Body of pancreas (tissue), 4 donors: ENCODE measurements at regions not wholly inside any gene's neighbourhood (a gene's known extent, or its start where the extent isn't known, plus 50 kb on each side); places are given as distances from the start of the nearest gene placed in this dataset.

Source experiments
- ATAC-seq: fragments of 150-250 bp; one replicate; pipeline ENCODE4 v1.9.1; 2016
- DNase-seq, 4 donors: peaks; one replicate each; pipeline ENCODE4 v3.0.0-alpha.2; 2019
- H3K27ac ChIP-seq, 4 donors: fragments of 200-600 bp; sonication (generic); 1 replicate in 3 of 4; 2 replicates in 1 of 4; pipeline versions ENCODE4 v1.5.1 to v1.6.1; 2016 to 2019; ENCODE audit warnings: mild to moderate bottlenecking in 1 of 4, mixed read lengths in 1 of 4, moderate library complexity in 1 of 4
- H3K27me3 ChIP-seq, 2 donors: fragments of 200-600 bp; sonication (generic); one replicate each; pipeline ENCODE4 v1.6.0; 2016; ENCODE audit warnings: mild to moderate bottlenecking in 1 of 2
- H3K36me3 ChIP-seq, 2 donors: fragments of 200-600 bp; sonication (generic); replicated peaks in 1 of 2; 2 replicates each; pipeline ENCODE4 v1.5.1; 2016; ENCODE audit warnings: low read depth in 2 of 2; ENCODE audit not compliant: insufficient read depth in 1 of 2
- H3K4me1 ChIP-seq: fragments of 200-600 bp; sonication (generic); one replicate; pipeline ENCODE4 v1.6.0; 2016
- H3K4me3 ChIP-seq, 2 donors: fragments of 200-600 bp; sonication (generic); 1 replicate in 1 of 2; 2 replicates in 1 of 2; pipeline ENCODE4 v1.5.1; 2016 to 2019
- H3K9me3 ChIP-seq, 3 donors: fragments of 200-600 bp; sonication (generic); 1 replicate in 2 of 3; 2 replicates in 1 of 3; pipeline ENCODE4 v1.5.1; 2016
- CTCF ChIP-seq, 7 experiments: fragments of 450-650 bp in 4 of 7; fragments of 200-600 bp in 3 of 7; sonication (generic) in 3 of 7; IDR thresholded peaks; one replicate each; pipeline ENCODE4 v1.5.1; 2016 to 2019; ENCODE audit warnings: antibody characterized with exemption in 7 of 7
- POLR2A ChIP-seq, 3 donors: fragments of 450-650 bp; IDR thresholded peaks; one replicate each; pipeline ENCODE4 v1.6.1; 2016; ENCODE audit warnings: antibody characterized with exemption in 3 of 3, mild to moderate bottlenecking in 2 of 3
- WGBS, 2 donors: methylation state at CpG; one replicate each; pipeline ENCODE4 v1.1.5; 2017; 5-methylcytosine and 5-hydroxymethylcytosine counted together
- intact Hi-C: fragments of 100-400 bp; cut with DNase I; formaldehyde crosslinking; loops from one replicate; pipeline ENCODE4 v1.15.1; 2023

- WGBS, 2 donors: 90 to 96% methylated on average over 4 of the region's 4 CpGs
- H3K27ac ChIP-seq: no peak overlapping the region
- TF ChIP-seq CTCF (IDR thresholded peaks at IDR 0.05) (no peak), POLR2A (IDR thresholded peaks at IDR 0.05) (no peak)
Observed at GRCh38 chr11:45027312-45027711, 76.6 kb upstream of the TP53I11 start.

GRCh38 chr11:45028911-45029682 lies 78.4 kb upstream of the TP53I11 start:
- ATAC-seq (no peak), DNase-seq (no peak)

More at GRCh38 chr11:45027312-45027711, 76.6 kb upstream of the TP53I11 start:
- ATAC-seq: no peak
- H3K27me3 ChIP-seq: no peaks in the 10 kb centered on the region
- no peaks in the 10 kb centered on the region for H3K4me1 ChIP-seq
- no peak for DNase-seq
- intact Hi-C loops: no loop called here
- no peak overlapping the region for H3K4me3 ChIP-seq
- no peaks in the 10 kb centered on the region for H3K9me3 ChIP-seq
- H3K36me3 ChIP-seq: no peaks in the 10 kb centered on the region

GRCh38 chr11:45030778-45031177 lies 80.1 kb upstream of the TP53I11 start:
- WGBS, 2 donors: 72 to 74% methylated on average over 6 of the region's 6 CpGs
- no peaks in the 10 kb centered on the region for H3K9me3 ChIP-seq
- TF ChIP-seq CTCF (IDR thresholded peaks at IDR 0.05) (no peak), POLR2A (IDR thresholded peaks at IDR 0.05) (no peak)
- no peaks in the 10 kb centered on the region for H3K27me3 ChIP-seq
- ATAC-seq (no peak), DNase-seq (no peak)
- H3K4me1 ChIP-seq: no peaks in the 10 kb centered on the region
- no peak overlapping the region for H3K4me3 ChIP-seq
- H3K27ac ChIP-seq: no peak overlapping the region
- intact Hi-C loops: no loop called here
- H3K36me3 ChIP-seq: no peaks in the 10 kb centered on the region

More at GRCh38 chr11:45028911-45029682, 78.4 kb upstream of the TP53I11 start:
- WGBS, 2 donors: 79 to 90% methylated on average over 13 of the region's 13 CpGs
- H3K4me3 ChIP-seq: no peak overlapping the region
- H3K36me3 ChIP-seq: no peaks in the 10 kb centered on the region
- TF ChIP-seq CTCF (IDR thresholded peaks at IDR 0.05) (no peak), POLR2A (IDR thresholded peaks at IDR 0.05) (no peak)
- H3K27me3 ChIP-seq: no peaks in the 10 kb centered on the region
- no peak overlapping the region for H3K27ac ChIP-seq
- no peaks in the 10 kb centered on the region for H3K4me1 ChIP-seq
- intact Hi-C loops: no loop called here
- no peaks in the 10 kb centered on the region for H3K9me3 ChIP-seq

GRCh38 chr11:45031912-45032519 lies 81.3 kb upstream of the TP53I11 start:
- H3K36me3 ChIP-seq: no peaks in the 10 kb centered on the region
- no peak for DNase-seq
- WGBS, 2 donors: 71 to 90% methylated on average over 2 of the region's 2 CpGs
- H3K4me3 ChIP-seq: no peak overlapping the region
- H3K27ac ChIP-seq: no peak overlapping the region
- TF ChIP-seq POLR2A (IDR thresholded peaks at IDR 0.05) (no peak), CTCF (IDR thresholded peaks at IDR 0.05) (no peak)
- no peaks in the 10 kb centered on the region for H3K27me3 ChIP-seq
- intact Hi-C loops: no loop called here
- H3K9me3 ChIP-seq: no peaks in the 10 kb centered on the region
- no peak for ATAC-seq
- H3K4me1 ChIP-seq: no peaks in the 10 kb centered on the region
